Testis (tissue), 2 donors: ENCODE measurements at regions not wholly inside any gene's neighbourhood (a gene's known extent, or its start where the extent isn't known, plus 50 kb on each side); places are given as distances from the start of the nearest gene placed in this dataset.

Source experiments
- DNase-seq: peaks from one replicate; pipeline ENCODE4 v3.0.0-alpha.2; 2019
- H3K27ac ChIP-seq, 2 donors: fragments of 200-600 bp; sonication (generic); one replicate each; pipeline ENCODE4 v1.5.1; 2019
- H3K27me3 ChIP-seq: fragments of 200-600 bp; sonication (generic); one replicate; pipeline ENCODE4 v1.5.1; 2019
- H3K36me3 ChIP-seq: fragments of 200-600 bp; sonication (generic); one replicate; pipeline ENCODE4 v1.5.1; 2017; ENCODE audit warnings: low read depth; ENCODE audit errors: missing control alignments
- H3K4me1 ChIP-seq: fragments of 200-600 bp; sonication (generic); one replicate; pipeline ENCODE4 v1.5.1; 2019
- H3K4me3 ChIP-seq, 2 donors: fragments of 200-600 bp; sonication (generic); one replicate each; pipeline ENCODE4 v1.5.1; 2017 to 2019
- H3K9me3 ChIP-seq: fragments of 200-600 bp; sonication (generic); one replicate; pipeline ENCODE4 v1.5.1; 2017
- POLR2A ChIP-seq: fragments of 450-650 bp; IDR thresholded peaks from one replicate; pipeline ENCODE4 v1.6.1; 2017; ENCODE audit warnings: antibody characterized with exemption, mild to moderate bottlenecking, moderate library complexity
- WGBS, 2 donors: methylation state at CpG; one replicate each; pipeline ENCODE4 v1.1.5; 2018; 5-methylcytosine and 5-hydroxymethylcytosine counted together
- intact Hi-C: fragments of 100-400 bp; cut with DNase I; formaldehyde crosslinking; loops from one replicate; pipeline ENCODE4 v1.15.1; 2023; ENCODE audit warnings: low total_unique reads
- TF ChIP-seq, protein P1 (sequence below), 3 experiments: fragments of 450-650 bp in 2 of 3; fragments of 200-600 bp in 1 of 3; sonication (generic) in 1 of 3; IDR thresholded peaks; one replicate each; pipeline ENCODE4 v1.5.1; 2016 to 2019; ENCODE audit warnings: antibody characterized with exemption in 3 of 3, mild to moderate bottlenecking in 2 of 3, moderate library complexity in 1 of 3

DNA sequence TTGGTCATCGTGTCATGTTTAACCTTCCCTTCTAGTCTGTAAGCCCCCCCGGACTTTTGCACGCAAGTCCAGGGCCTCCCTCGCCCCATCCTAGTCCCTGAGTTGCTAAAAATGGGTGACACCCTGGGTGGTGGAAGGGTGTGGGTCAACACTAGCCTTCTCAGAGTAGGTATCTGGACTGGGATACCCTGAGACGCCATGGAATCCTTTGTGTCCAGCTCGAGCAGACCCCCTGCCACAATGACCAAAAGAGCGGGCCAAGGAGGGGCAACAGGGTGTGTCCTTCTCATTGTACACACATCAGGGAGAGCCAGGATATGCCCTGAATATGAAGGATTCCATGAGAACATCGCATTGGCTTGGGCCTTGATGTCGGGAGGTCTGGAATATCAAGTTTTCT, 67.5 kb upstream of the ATP12A start:
- no peak overlapping the region for H3K27ac ChIP-seq
- intact Hi-C loops, result no loop called here
- H3K27me3 ChIP-seq, result no peaks in the 10 kb centered on the region
- no peaks in the 10 kb centered on the region for H3K36me3 ChIP-seq
- H3K4me3 ChIP-seq, result no peak overlapping the region
- no peaks in the 10 kb centered on the region for H3K4me1 ChIP-seq
- DNase-seq, result no peak
- no peak for TF ChIP-seq POLR2A
- TF ChIP-seq, protein P1, sequence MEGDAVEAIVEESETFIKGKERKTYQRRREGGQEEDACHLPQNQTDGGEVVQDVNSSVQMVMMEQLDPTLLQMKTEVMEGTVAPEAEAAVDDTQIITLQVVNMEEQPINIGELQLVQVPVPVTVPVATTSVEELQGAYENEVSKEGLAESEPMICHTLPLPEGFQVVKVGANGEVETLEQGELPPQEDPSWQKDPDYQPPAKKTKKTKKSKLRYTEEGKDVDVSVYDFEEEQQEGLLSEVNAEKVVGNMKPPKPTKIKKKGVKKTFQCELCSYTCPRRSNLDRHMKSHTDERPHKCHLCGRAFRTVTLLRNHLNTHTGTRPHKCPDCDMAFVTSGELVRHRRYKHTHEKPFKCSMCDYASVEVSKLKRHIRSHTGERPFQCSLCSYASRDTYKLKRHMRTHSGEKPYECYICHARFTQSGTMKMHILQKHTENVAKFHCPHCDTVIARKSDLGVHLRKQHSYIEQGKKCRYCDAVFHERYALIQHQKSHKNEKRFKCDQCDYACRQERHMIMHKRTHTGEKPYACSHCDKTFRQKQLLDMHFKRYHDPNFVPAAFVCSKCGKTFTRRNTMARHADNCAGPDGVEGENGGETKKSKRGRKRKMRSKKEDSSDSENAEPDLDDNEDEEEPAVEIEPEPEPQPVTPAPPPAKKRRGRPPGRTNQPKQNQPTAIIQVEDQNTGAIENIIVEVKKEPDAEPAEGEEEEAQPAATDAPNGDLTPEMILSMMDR (IDR thresholded peaks at IDR 0.05), result no peak
- H3K9me3 ChIP-seq, result no peaks in the 10 kb centered on the region
- WGBS, 2 donors, result 94 to 95% methylated on average over 9 of the region's 9 CpGs

GRCh38 chr13:24613128-24613527, 67.1 kb upstream of the ATP12A start:
- H3K27me3 ChIP-seq, result no peaks in the 10 kb centered on the region
- no peak for DNase-seq
- no peak overlapping the region for H3K27ac ChIP-seq
- H3K9me3 ChIP-seq, result no peaks in the 10 kb centered on the region
- intact Hi-C loops, result no loop called here
- TF ChIP-seq, protein P1 (IDR thresholded peaks at IDR 0.05), result no peak
- TF ChIP-seq POLR2A, result no peak
- no peaks in the 10 kb centered on the region for H3K36me3 ChIP-seq
- H3K4me3 ChIP-seq, result no peak overlapping the region
- 96% methylated on average over 3 of the region's 3 CpGs for WGBS, 2 donors
- no peaks in the 10 kb centered on the region for H3K4me1 ChIP-seq

DNA sequence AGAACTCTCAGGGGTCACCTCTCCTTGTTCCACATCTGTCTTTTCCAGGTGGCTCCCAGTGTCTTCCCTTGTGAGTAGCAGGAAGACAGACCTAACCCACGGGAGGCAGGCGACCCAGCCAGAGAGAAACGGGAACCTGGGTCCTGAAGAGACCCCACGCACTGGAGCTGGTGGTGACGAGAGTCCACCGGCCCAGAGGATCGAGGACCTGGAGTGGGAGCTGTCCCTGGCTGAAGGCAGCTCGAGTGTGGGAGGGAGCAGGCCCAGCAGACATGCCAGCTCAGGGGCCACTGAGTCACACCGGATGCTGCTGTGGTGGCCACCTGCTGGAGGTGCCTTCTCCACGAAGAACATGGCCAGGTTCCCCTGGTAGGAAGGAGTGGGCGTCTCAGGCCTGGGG, 66.5 kb upstream of the ATP12A start:
- DNase-seq, result no peak
- H3K36me3 ChIP-seq, result no peaks in the 10 kb centered on the region
- 81 to 92% methylated on average over 10 to 11 of the region's 11 CpGs for WGBS, 2 donors
- H3K4me3 ChIP-seq, result no peak overlapping the region
- H3K27ac ChIP-seq, result no peak overlapping the region
- no peaks in the 10 kb centered on the region for H3K27me3 ChIP-seq
- H3K9me3 ChIP-seq, result no peaks in the 10 kb centered on the region
- intact Hi-C loops, result no loop called here
- TF ChIP-seq POLR2A, result no peak
- TF ChIP-seq, protein P1 (IDR thresholded peaks at IDR 0.05), result no peak
- H3K4me1 ChIP-seq, result no peaks in the 10 kb centered on the region

DNA sequence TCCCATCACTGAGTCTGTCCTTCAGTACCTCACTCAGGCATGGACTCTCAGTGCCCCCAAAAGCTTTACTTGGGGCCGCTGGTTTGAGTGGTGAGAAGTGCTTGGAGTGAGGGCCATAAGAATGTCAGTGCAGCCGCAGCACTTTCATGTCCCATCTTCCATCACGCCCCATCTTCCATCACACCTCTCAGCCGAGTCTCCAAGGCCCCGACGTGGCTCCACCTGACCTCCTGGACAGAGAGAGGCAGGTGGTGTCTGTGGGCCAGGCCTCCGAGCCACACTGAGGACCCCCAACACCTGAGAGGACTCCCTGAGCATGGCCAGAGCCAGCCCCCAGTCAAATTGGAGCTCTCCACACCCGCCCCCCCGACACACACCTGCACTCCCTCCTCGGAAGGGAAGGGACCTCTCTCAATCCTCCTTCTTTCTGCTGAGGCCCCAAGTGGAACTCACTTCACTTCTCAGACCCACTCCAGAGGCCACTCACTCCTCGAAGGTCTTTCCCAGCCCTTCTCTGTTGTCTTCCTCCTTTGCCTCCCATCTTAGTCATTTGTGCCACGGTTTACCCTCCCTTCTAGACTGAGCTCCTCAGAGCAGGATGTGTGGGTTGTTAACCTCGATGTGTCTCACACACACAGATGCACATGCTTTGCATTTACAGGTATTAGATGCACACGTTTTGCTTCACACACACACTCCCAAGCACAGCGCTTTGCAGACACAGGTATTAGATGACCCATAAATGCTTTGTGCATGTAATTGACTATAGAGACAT, 65.7 kb upstream of the ATP12A start:
- H3K4me1 ChIP-seq, result no peaks in the 10 kb centered on the region
- no peaks in the 10 kb centered on the region for H3K27me3 ChIP-seq
- H3K4me3 ChIP-seq, result no peak overlapping the region
- intact Hi-C loops, result no loop called here
- WGBS, 2 donors, result 94 to 97% methylated on average over 11 to 15 of the region's 15 CpGs
- no peak for DNase-seq
- no peak for TF ChIP-seq POLR2A
- TF ChIP-seq, protein P1 (IDR thresholded peaks at IDR 0.05), result no peak
- H3K27ac ChIP-seq, result no peak overlapping the region
- no peaks in the 10 kb centered on the region for H3K9me3 ChIP-seq
- H3K36me3 ChIP-seq, result no peaks in the 10 kb centered on the region

GRCh38 chr13:24615114-24615513, 65.1 kb upstream of the ATP12A start:
- TF ChIP-seq POLR2A, result no peak
- TF ChIP-seq, protein P1 (IDR thresholded peaks at IDR 0.05), result no peak
- WGBS, 2 donors, result 87 to 90% methylated on average over 9 of the region's 9 CpGs
- Histone ChIP-seq H3K9me3 (no peaks in the 10 kb centered on the region), H3K27ac (no peak overlapping the region), H3K4me1 (no peaks in the 10 kb centered on the region), H3K36me3 (no peaks in the 10 kb centered on the region), H3K4me3 (no peak overlapping the region), H3K27me3 (no peaks in the 10 kb centered on the region)
- intact Hi-C loops, result no loop called here
- DNase-seq, result no peak
